A549 (cell line): ENCODE measurements at regions not wholly inside any gene's neighbourhood (a gene's known extent, or its start where the extent isn't known, plus 50 kb on each side); places are given as distances from the start of the nearest gene placed in this dataset.

Experiments used
- ATAC-seq, 2 experiments: fragments of 200-7000 bp in 1 of 2; fragments of >200 bp in 1 of 2; cut with Nextera tagmentation in 1 of 2; cut with Tn5 transposase in 1 of 2; 3 replicates each; pipeline versions ENCODE4 v1.8.0 to v1.9.1; 2018 to 2020; ENCODE audit warnings: mild to moderate bottlenecking in 1 of 2, moderate library complexity in 1 of 2
- CTCF ChIA-PET: fragments of 300-600 bp; sonication (Branson Sonifier 250); formaldehyde crosslinking; extraction: SDS; loops from one replicate; lab custom pipeline; 2021; ENCODE audit warnings: antibody characterized with exemption, inconsistent platforms; lab: Yijun Ruan, JAX
- POLR2A ChIA-PET: fragments of 350-600 bp; formaldehyde crosslinking; extraction: SDS; loops from one replicate; lab custom pipeline; 2021; ENCODE audit warnings: antibody characterized with exemption, inconsistent platforms; lab: Yijun Ruan, JAX
- DNase-seq, 2 experiments: peaks; one replicate each; pipeline versions ENCODE4 v3.0.0 to v3.0.0-alpha.2; 2011 to 2016; ENCODE audit warnings: low read depth in 1 of 2, low spot score in 1 of 2
- FAIRE-seq: peaks from 2 replicates; lab custom pipeline; 2011; peaks lifted over from hg19 to GRCh38; lab: Jason Lieb, UNC
- H3K27ac ChIP-seq, 2 experiments: fragments of >200 bp; sonication (Bioruptor Twin); formaldehyde crosslinking; 3 replicates each; pipeline ENCODE4 v1.5.1; 2016 to 2017
- H3K4me1 ChIP-seq: fragments of >200 bp; sonication (Bioruptor Twin); formaldehyde crosslinking; 3 replicates; pipeline ENCODE4 v1.6.1; 2016
- H3K4me2 ChIP-seq: fragments of >200 bp; sonication (Bioruptor Twin); formaldehyde crosslinking; 3 replicates; pipeline ENCODE4 v1.6.1; 2016
- H3K4me3 ChIP-seq: fragments of >200 bp; sonication (Bioruptor Twin); formaldehyde crosslinking; 3 replicates; pipeline ENCODE4 v1.5.1; 2016
- H3K9me3 ChIP-seq: fragments of >200 bp; sonication (Bioruptor Twin); formaldehyde crosslinking; 3 replicates; pipeline ENCODE4 v1.6.1; 2016
- CBX2 ChIP-seq: fragments of 200-600 bp; sonication (generic); IDR thresholded peaks from 2 replicates; pipeline ENCODE4 v1.6.1; 2016; ENCODE audit warnings: low read depth, mild to moderate bottlenecking, borderline replicate concordance
- CBX8 ChIP-seq: fragments of 200-600 bp; sonication (generic); IDR thresholded peaks from 2 replicates; pipeline ENCODE4 v1.6.1; 2016
- CHD2 ChIP-seq: fragments of 150-350 bp; IDR thresholded peaks from 2 replicates; pipeline ENCODE4 v1.6.1; 2014; ENCODE audit warnings: low read length; ENCODE audit not compliant: partially characterized antibody
- ESRRA ChIP-seq: fragments of 150-350 bp; IDR thresholded peaks from 2 replicates; pipeline ENCODE4 v1.6.1; 2014; ENCODE audit warnings: mild to moderate bottlenecking, low read length, borderline replicate concordance
- FOXS1 ChIP-seq: fragments of 250-450 bp; sonication (Bioruptor Pico); IDR thresholded peaks from 2 replicates; pipeline ENCODE4 v1.5.0; 2020; ENCODE audit warnings: mild to moderate bottlenecking, moderate library complexity
- HEYL ChIP-seq: fragments of 250-450 bp; sonication (Bioruptor Pico); IDR thresholded peaks from 2 replicates; pipeline ENCODE4 v1.8.0; 2021; ENCODE audit warnings: mild to moderate bottlenecking, moderate library complexity
- HMGXB4 ChIP-seq: fragments of 250-450 bp; sonication (Bioruptor Pico); IDR thresholded peaks from 2 replicates; pipeline ENCODE4 v1.5.0; 2021; ENCODE audit warnings: mild to moderate bottlenecking, moderate library complexity, borderline replicate concordance
- HOXB13 ChIP-seq: fragments of 250-450 bp; sonication (Bioruptor Pico); IDR thresholded peaks from 2 replicates; pipeline ENCODE4 v1.5.0; 2020; ENCODE audit warnings: low read depth, mild to moderate bottlenecking, moderate library complexity
- HOXB5 ChIP-seq: fragments of 250-450 bp; sonication (Bioruptor Pico); IDR thresholded peaks from 2 replicates; pipeline ENCODE4 v1.5.0; 2020; ENCODE audit warnings: mild to moderate bottlenecking, moderate library complexity
- KDM1A ChIP-seq: fragments of 200-600 bp; sonication (generic); IDR thresholded peaks from 2 replicates; pipeline ENCODE4 v1.6.1; 2016; ENCODE audit warnings: low read depth, mild to moderate bottlenecking
- MAZ ChIP-seq: fragments of 150-350 bp; IDR thresholded peaks from 2 replicates; pipeline ENCODE4 v1.6.1; 2014; ENCODE audit warnings: antibody characterized with exemption, low read depth, low read length, borderline replicate concordance
- MYC ChIP-seq: IDR thresholded peaks from 2 replicates; pipeline ENCODE4 v1.6.1; 2012; ENCODE audit warnings: mild to moderate bottlenecking, inconsistent platforms, low read length, improper control_type of control experiment, borderline replicate concordance
- NPAS2 ChIP-seq: fragments of 250-450 bp; sonication (Bioruptor Pico); IDR thresholded peaks from 2 replicates; pipeline ENCODE4 v1.8.0; 2022; ENCODE audit warnings: mild to moderate bottlenecking, moderate library complexity, borderline replicate concordance
- NR3C1 ChIP-seq: fragments of >200 bp; sonication (Bioruptor Twin); formaldehyde crosslinking; IDR thresholded peaks from 3 replicates; pipeline ENCODE4 v1.6.1; 2017
- PBX3 ChIP-seq: IDR thresholded peaks from 2 replicates; pipeline ENCODE4 v1.6.1; 2012
- POLR2AphosphoS2 ChIP-seq: conservative IDR thresholded peaks from 2 replicates; pipeline ENCODE4 v1.6.1; 2012; ENCODE audit warnings: low read length, improper control_type of control experiment, inconsistent platforms
- RAD21 ChIP-seq, 2 experiments: fragments of >200 bp in 1 of 2; sonication (Bioruptor Twin) in 1 of 2; formaldehyde crosslinking in 1 of 2; IDR thresholded peaks in 1 of 2; conservative IDR thresholded peaks in 1 of 2; 2 replicates in 1 of 2; 3 replicates in 1 of 2; pipeline ENCODE4 v1.6.1; 2012 to 2018; ENCODE audit warnings: inconsistent platforms in 1 of 2
- RARB ChIP-seq: fragments of 250-450 bp; sonication (Bioruptor Pico); IDR thresholded peaks from 2 replicates; pipeline ENCODE4 v1.8.0; 2021; ENCODE audit warnings: mild to moderate bottlenecking, moderate library complexity
- RCOR1 ChIP-seq: fragments of 150-350 bp; IDR thresholded peaks from 2 replicates; pipeline ENCODE4 v1.6.1; 2014; ENCODE audit warnings: antibody characterized with exemption, low read length, low read depth
- RFX5 ChIP-seq: fragments of 450-650 bp; IDR thresholded peaks from 2 replicates; pipeline ENCODE4 v1.7.1; 2014; ENCODE audit warnings: antibody characterized with exemption, mild to moderate bottlenecking, moderate library complexity
- RNF2 ChIP-seq: fragments of 200-600 bp; sonication (generic); IDR thresholded peaks from 2 replicates; pipeline ENCODE4 v1.6.1; 2016; ENCODE audit warnings: low read depth, mild to moderate bottlenecking, antibody characterized with exemption, moderate library complexity, borderline replicate concordance
- SREBF2 ChIP-seq: fragments of 450-650 bp; IDR thresholded peaks from 2 replicates; pipeline ENCODE4 v1.6.1; 2014; ENCODE audit warnings: mild to moderate bottlenecking, moderate library complexity
- TFCP2L1 ChIP-seq: fragments of 250-450 bp; sonication (Bioruptor Pico); IDR thresholded peaks from 2 replicates; pipeline ENCODE4 v1.5.0; 2021; ENCODE audit warnings: mild to moderate bottlenecking
- ZNF302 ChIP-seq: fragments of 250-450 bp; sonication (Bioruptor Pico); IDR thresholded peaks from 2 replicates; pipeline ENCODE4 v1.9.0; 2021; ENCODE audit warnings: inconsistent platforms, mild to moderate bottlenecking, moderate library complexity
- WGBS: methylation state at CpG from one replicate; pipeline ENCODE4 v1.1.6; 2017; ENCODE audit errors: missing lambda C conversion rate; 5-methylcytosine and 5-hydroxymethylcytosine counted together
- TF ChIP-seq, protein P1 (sequence below): fragments of >200 bp; sonication (Bioruptor Twin); formaldehyde crosslinking; IDR thresholded peaks from 3 replicates; pipeline ENCODE4 v1.6.1; 2016

DNA sequence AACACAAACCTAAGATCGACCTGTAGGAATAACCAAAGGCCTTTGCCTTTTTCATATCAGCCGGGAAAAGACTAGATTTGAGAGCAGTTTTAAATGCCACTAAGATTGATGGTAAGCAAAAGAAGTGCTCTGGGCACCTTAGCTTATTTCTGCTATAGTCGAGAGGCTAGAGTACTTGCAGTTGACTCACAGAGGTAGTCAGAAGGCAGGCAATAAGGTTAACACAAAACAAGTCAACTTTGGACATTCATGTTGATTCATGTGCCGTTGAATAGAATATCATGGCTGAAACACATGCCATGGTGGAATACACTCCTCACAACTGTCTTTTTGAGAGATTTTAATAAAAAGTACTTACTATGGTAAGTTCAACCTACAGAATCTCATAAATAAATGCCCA is 507.6 kb downstream of the ZEB2 start:
- ChIA-PET POLR2A (no interaction called here), CTCF (no interaction called here)
- Histone ChIP-seq H3K4me3 (no peak overlapping the region), H3K4me2 (no peak overlapping the region), H3K9me3 (no peaks in the 10 kb centered on the region), H3K4me1 (peaks cover 21% of the 10 kb centered on the region), H3K27ac (no peak overlapping the region)
- DNase-seq (no peak), ATAC-seq (no peak), FAIRE-seq (no peak)
- no peak for TF ChIP-seq RCOR1
- no peak for TF ChIP-seq CBX2
- TF ChIP-seq FOXS1 (CRISPR knock-in tag), result no peak
- no peak for TF ChIP-seq HEYL (CRISPR knock-in tag)
- TF ChIP-seq RAD21 (conservative IDR thresholded peaks at IDR 0.05 in 1 of 2, IDR thresholded peaks at IDR 0.05 in 1 of 2), result no peak
- no peak for TF ChIP-seq CBX8
- no peak for TF ChIP-seq RNF2
- no peak for TF ChIP-seq POLR2AphosphoS2
- TF ChIP-seq TFCP2L1 (CRISPR knock-in tag), result no peak
- TF ChIP-seq HOXB5, result no peak
- no peak for TF ChIP-seq MAZ
- no peak for TF ChIP-seq NPAS2
- no peak for TF ChIP-seq PBX3
- no peak for TF ChIP-seq NR3C1
- no peak for TF ChIP-seq HMGXB4 (CRISPR knock-in tag)
- no peak for TF ChIP-seq SREBF2
- no peak for TF ChIP-seq HOXB13 (CRISPR knock-in tag)
- 71% methylated on average over 4 of the region's 4 CpGs for WGBS

DNA sequence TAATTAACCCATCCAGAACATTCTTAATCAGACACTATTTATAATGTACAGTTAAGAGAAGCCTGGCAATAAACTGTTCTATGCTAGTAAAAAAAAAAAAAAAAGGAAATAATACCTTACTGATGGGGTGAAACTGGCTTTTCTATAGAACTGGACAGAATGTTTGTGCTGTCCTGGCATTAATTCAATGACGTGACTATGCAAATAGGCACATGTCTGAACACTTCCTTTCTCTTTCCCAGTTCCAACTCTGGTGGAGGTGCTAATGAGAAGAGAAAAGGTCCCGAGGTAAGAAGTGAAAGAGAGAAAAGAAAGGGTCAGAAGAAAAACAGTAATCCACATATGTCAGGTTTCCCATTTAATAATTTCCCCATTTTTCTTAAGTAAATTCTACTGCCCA is 508.4 kb downstream of the ZEB2 start:
- ChIA-PET POLR2A (no interaction called here), CTCF (no interaction called here)
- 60% methylated on average over 2 of the region's 2 CpGs for WGBS
- Histone ChIP-seq H3K4me1 (peaks cover 21% of the 10 kb centered on the region), H3K4me2 (no peak overlapping the region), H3K9me3 (no peaks in the 10 kb centered on the region), H3K27ac (no peak overlapping the region), H3K4me3 (no peak overlapping the region)
- no peak for TF ChIP-seq NR3C1
- no peak for TF ChIP-seq ESRRA
- no peak for TF ChIP-seq MYC
- TF ChIP-seq CBX8, result no peak
- no peak for TF ChIP-seq CHD2
- no peak for TF ChIP-seq SREBF2
- no peak for TF ChIP-seq RFX5
- FAIRE-seq (no peak), ATAC-seq (no peak), DNase-seq (no peak)

DNA sequence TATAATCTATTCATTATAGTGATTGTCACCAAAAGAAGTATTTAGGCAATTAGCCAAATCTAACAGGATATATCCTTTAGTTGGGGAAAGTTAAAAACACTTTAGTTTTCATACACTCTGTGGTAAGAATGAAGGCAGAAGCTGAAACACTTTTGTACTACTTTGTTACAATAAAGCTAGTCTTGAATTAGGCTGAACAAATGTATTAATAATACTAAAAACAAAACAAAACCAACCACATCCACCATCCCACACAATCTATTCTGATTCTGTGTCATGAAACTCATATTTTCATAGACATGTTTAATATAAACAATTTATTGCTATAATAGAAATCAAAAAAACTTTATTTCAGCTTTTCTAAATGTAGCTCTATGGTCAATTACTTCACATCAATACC is 508.8 kb downstream of the ZEB2 start:
- ChIA-PET POLR2A (no interaction called here), CTCF (no interaction called here)
- FAIRE-seq, result no peak
- H3K27ac ChIP-seq, result no peak overlapping the region
- ATAC-seq, result no peak
- no peak for DNase-seq
- TF ChIP-seq KDM1A, result no peak
- no peak for TF ChIP-seq ZNF302 (CRISPR knock-in tag)
- TF ChIP-seq, protein P1, sequence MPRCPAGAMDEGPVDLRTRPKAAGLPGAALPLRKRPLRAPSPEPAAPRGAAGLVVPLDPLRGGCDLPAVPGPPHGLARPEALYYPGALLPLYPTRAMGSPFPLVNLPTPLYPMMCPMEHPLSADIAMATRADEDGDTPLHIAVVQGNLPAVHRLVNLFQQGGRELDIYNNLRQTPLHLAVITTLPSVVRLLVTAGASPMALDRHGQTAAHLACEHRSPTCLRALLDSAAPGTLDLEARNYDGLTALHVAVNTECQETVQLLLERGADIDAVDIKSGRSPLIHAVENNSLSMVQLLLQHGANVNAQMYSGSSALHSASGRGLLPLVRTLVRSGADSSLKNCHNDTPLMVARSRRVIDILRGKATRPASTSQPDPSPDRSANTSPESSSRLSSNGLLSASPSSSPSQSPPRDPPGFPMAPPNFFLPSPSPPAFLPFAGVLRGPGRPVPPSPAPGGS, result no peak
- TF ChIP-seq RARB (CRISPR knock-in tag), result no peak
- no peaks in the 10 kb centered on the region for H3K9me3 ChIP-seq
- H3K4me2 ChIP-seq, result no peak overlapping the region
- H3K4me1 ChIP-seq, result peaks cover 17% of the 10 kb centered on the region
- no peak overlapping the region for H3K4me3 ChIP-seq
